Prostate gland (tissue), 2 donors: ENCODE measurements at regions not wholly inside any gene's neighbourhood (a gene's known extent, or its start where the extent isn't known, plus 50 kb on each side); places are given as distances from the start of the nearest gene placed in this dataset.
"Not testable (repeated sequence)": the region's sequence is repeated elsewhere in the genome, so short reads cannot be mapped to it uniquely, and the experiment has no call there.

ENCODE experiments used
- DNase-seq: peaks from one replicate; pipeline ENCODE4 v3.0.0-alpha.2; 2019; ENCODE audit warnings: low spot score
- H3K27ac ChIP-seq, 2 donors: fragments of 200-600 bp; sonication (generic); 2 replicates each; pipeline ENCODE4 v1.5.1; 2017 to 2019
- H3K27me3 ChIP-seq: fragments of 200-600 bp; sonication (generic); replicated peaks from 2 replicates; pipeline ENCODE4 v1.5.1; 2019; ENCODE audit not compliant: insufficient read depth
- H3K36me3 ChIP-seq, 2 donors: fragments of 200-600 bp; sonication (generic); 1 replicate in 1 of 2; 2 replicates in 1 of 2; pipeline versions ENCODE4 v1.5.1 to v1.8.1; 2017 to 2019
- H3K4me1 ChIP-seq: fragments of 200-600 bp; sonication (generic); replicated peaks from 2 replicates; pipeline ENCODE4 v1.5.1; 2019
- H3K4me3 ChIP-seq, 2 donors: fragments of 200-600 bp; sonication (generic); 2 replicates each; pipeline ENCODE4 v1.5.1; 2017 to 2019
- H3K9me3 ChIP-seq: fragments of 200-600 bp; sonication (generic); 2 replicates; pipeline ENCODE4 v1.5.1; 2017
- POLR2A ChIP-seq: fragments of 450-650 bp; IDR thresholded peaks from one replicate; pipeline ENCODE4 v1.6.1; 2016; ENCODE audit warnings: antibody characterized with exemption, mild to moderate bottlenecking
- POLR2AphosphoS5 ChIP-seq: sonication (generic); formaldehyde crosslinking; IDR thresholded peaks from one replicate; pipeline ENCODE4 v1.6.1; 2017; ENCODE audit warnings: antibody characterized with exemption
- WGBS: methylation state at CpG from one replicate; pipeline ENCODE4 v1.1.5; 2018; 5-methylcytosine and 5-hydroxymethylcytosine counted together
- intact Hi-C: fragments of 100-400 bp; cut with DNase I; formaldehyde crosslinking; loops from one replicate; pipeline ENCODE4 v1.14.2; 2022
- TF ChIP-seq, protein P1 (sequence below), 4 experiments: fragments of 200-600 bp in 2 of 4; fragments of 450-650 bp in 2 of 4; sonication (generic) in 2 of 4; IDR thresholded peaks; 1 replicate in 3 of 4; 2 replicates in 1 of 4; pipeline ENCODE4 v1.5.1; 2016 to 2019; ENCODE audit warnings: antibody characterized with exemption in 4 of 4, mild to moderate bottlenecking in 2 of 4, moderate library complexity in 2 of 4

DNA sequence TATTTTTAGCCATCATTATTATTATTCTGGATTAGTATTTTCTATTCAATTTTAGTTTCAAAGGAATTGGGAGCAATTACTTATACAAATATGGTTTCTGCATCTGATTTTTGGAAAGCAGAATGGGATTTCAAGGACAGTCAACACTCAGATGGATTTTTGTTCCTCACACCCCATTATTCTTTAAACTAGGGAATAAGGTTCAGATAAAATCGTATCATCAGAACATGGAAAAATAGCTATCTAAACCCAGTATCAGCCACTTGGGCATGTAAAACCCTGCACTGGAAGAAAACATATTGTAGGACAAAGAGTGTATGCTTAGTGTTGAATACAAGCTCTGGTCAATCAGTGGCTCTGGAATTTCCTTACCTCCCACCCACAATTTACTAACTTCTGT lies 452.5 kb downstream of the ZNF516 start:
- H3K4me1 ChIP-seq, result no peaks in the 10 kb centered on the region
- intact Hi-C loops, result no loop called here
- WGBS, result 0% methylated on average over 1 of the region's 1 CpG
- H3K27me3 ChIP-seq, result no peaks in the 10 kb centered on the region
- H3K36me3 ChIP-seq, result no peaks in the 10 kb centered on the region
- DNase-seq, result no peak
- H3K27ac ChIP-seq, result no peak overlapping the region
- H3K4me3 ChIP-seq, result no peak overlapping the region
- TF ChIP-seq POLR2AphosphoS5, result no peak
- TF ChIP-seq, protein P1, sequence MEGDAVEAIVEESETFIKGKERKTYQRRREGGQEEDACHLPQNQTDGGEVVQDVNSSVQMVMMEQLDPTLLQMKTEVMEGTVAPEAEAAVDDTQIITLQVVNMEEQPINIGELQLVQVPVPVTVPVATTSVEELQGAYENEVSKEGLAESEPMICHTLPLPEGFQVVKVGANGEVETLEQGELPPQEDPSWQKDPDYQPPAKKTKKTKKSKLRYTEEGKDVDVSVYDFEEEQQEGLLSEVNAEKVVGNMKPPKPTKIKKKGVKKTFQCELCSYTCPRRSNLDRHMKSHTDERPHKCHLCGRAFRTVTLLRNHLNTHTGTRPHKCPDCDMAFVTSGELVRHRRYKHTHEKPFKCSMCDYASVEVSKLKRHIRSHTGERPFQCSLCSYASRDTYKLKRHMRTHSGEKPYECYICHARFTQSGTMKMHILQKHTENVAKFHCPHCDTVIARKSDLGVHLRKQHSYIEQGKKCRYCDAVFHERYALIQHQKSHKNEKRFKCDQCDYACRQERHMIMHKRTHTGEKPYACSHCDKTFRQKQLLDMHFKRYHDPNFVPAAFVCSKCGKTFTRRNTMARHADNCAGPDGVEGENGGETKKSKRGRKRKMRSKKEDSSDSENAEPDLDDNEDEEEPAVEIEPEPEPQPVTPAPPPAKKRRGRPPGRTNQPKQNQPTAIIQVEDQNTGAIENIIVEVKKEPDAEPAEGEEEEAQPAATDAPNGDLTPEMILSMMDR (IDR thresholded peaks at IDR 0.05), result no peak
- TF ChIP-seq POLR2A, result no peak
- H3K9me3 ChIP-seq, result no peaks in the 10 kb centered on the region

DNA sequence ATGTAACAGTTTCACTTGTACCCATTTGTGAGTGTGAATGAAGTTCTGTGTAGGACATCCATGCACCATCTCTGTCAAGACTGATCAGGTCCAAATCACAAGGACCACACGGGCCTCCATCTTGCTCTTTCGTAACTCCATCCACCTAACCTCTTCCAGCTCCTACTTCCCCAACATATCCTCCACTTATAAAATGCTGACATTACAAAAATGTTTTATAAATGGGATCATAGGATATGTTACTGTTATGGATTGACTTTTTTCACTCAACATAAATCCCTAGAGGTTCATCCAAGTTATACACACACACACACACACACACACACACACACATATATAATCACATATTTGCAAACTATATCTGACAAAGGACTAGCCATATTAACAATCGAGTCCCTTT lies 476.8 kb downstream of the ZNF516 start:
- no peaks in the 10 kb centered on the region for H3K4me1 ChIP-seq
- no peaks in the 10 kb centered on the region for H3K27me3 ChIP-seq
- intact Hi-C loops, result no loop called here
- WGBS, result 83% methylated on average over 3 of the region's 3 CpGs
- H3K9me3 ChIP-seq, result no peaks in the 10 kb centered on the region
- H3K36me3 ChIP-seq, result no peaks in the 10 kb centered on the region
- TF ChIP-seq POLR2A, result no peak
- no peak for TF ChIP-seq POLR2AphosphoS5
- TF ChIP-seq, protein P1 (IDR thresholded peaks at IDR 0.05), result no peak
- H3K4me3 ChIP-seq, result no peak overlapping the region
- DNase-seq, result no peak
- H3K27ac ChIP-seq, result no peak overlapping the region

DNA sequence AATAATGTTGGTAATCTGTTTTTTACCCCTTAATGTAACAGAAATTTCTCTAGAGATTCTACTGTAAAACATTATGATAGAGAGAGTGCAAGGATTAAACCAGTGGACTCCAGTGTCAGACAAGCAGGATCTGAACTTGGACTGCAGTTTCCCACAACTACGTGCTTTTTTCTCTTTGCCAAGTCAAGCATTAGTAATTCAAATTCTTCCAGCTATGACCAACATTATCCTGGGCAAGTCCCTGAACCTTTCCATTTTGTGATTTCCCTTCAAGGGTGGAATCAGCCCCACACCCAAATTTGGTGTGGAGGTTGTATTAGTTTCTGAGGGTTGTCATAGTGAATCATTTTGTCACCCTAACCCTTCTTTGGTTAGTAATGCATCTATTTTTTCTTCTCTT lies 482.0 kb downstream of the ZNF516 start:
- TF ChIP-seq POLR2AphosphoS5 (no peak), POLR2A (no peak)
- TF ChIP-seq, protein P1 (IDR thresholded peaks at IDR 0.05), result no peak
- WGBS, result 68% methylated on average over 1 of the region's 1 CpG

DNA sequence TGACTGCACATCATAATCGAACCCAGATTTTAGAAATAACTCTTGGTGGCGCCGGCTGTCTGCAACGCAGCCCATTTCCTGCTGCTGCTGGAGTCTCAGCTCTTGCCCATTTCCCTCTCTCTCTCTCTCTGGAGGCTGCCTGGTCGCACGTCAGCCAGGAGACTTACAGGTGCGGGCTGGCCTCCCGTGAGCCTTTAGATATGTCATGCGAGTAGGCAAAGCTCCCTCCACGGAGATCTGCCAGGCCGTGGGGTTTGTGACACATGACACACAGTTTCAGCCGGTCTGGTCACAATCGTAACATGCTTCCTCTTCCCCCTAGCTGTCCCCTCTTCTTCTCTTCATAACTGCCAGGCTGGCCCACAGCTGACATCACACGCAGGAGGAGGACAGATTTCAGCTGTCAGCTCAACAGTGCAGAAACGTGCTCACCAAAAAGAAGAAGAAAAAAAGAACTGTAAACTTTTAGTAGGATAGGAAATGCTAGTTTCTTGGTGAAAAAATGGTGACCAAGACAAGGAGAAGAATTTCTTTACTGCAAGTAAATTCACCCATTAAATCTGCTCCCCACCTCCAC lies 489.3 kb downstream of the ZNF516 start:
- no peaks in the 10 kb centered on the region for H3K36me3 ChIP-seq
- no peaks in the 10 kb centered on the region for H3K4me1 ChIP-seq
- TF ChIP-seq, protein P1 (IDR thresholded peaks at IDR 0.05), result no peak
- TF ChIP-seq POLR2AphosphoS5 (no peak), POLR2A (no peak)
- intact Hi-C loops, result no loop called here
- H3K4me3 ChIP-seq, result no peak overlapping the region
- H3K27ac ChIP-seq, result no peak overlapping the region
- H3K27me3 ChIP-seq, result no peaks in the 10 kb centered on the region
- WGBS, result 10% methylated on average over 15 of the region's 15 CpGs
- DNase-seq, result no peak
- H3K9me3 ChIP-seq, result no peaks in the 10 kb centered on the region

More for the DNA sequence above, 482.0 kb downstream of the ZNF516 start:
- Histone ChIP-seq H3K4me3 (no peak overlapping the region), H3K27ac (no peak overlapping the region), H3K36me3 (no peaks in the 10 kb centered on the region), H3K9me3 (no peaks in the 10 kb centered on the region), H3K27me3 (no peaks in the 10 kb centered on the region), H3K4me1 (no peaks in the 10 kb centered on the region)
- intact Hi-C loops, result no loop called here
- no peak for DNase-seq

DNA sequence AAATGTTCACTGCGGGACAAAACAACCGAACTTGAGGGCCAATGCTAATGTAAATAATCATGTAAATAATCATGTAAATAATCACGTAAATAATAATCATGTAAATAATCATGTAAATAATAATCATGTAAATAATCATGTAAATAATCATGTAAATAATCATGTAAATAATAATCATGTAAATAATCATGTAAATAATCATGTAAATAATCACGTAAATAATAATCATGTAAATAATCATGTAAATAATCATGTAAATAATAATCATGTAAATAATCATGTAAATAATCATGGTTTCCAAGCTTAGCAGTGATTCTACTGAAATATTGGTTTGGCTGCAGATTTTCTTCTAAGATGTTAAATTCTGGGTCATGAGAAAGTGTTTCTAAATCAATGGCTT lies 507.1 kb downstream of the ZNF516 start:
- intact Hi-C loops, H3K36me3 ChIP-seq, DNase-seq, H3K4me3 ChIP-seq, H3K27ac ChIP-seq, H3K4me1 ChIP-seq, H3K9me3 ChIP-seq, H3K27me3 ChIP-seq: not testable (repeated sequence)
- 73% methylated on average over 4 of the region's 4 CpGs for WGBS
